GM19463 (cell line): ENCODE measurements at regions not wholly inside any gene's neighbourhood (a gene's known extent, or its start where the extent isn't known, plus 50 kb on each side); places are given as distances from the start of the nearest gene placed in this dataset.
"Not testable (repeated sequence)": the region's sequence is repeated elsewhere in the genome, so short reads cannot be mapped to it uniquely, and the experiment has no call there.

Experiments used
- ATAC-seq: cut with Tn5 transposase; IDR thresholded peaks from one replicate; pipeline ENCODE4 v1.9.1; 2021; ENCODE audit warnings: mild to moderate bottlenecking, moderate library complexity; ENCODE audit not compliant: unreplicated experiment

DNA sequence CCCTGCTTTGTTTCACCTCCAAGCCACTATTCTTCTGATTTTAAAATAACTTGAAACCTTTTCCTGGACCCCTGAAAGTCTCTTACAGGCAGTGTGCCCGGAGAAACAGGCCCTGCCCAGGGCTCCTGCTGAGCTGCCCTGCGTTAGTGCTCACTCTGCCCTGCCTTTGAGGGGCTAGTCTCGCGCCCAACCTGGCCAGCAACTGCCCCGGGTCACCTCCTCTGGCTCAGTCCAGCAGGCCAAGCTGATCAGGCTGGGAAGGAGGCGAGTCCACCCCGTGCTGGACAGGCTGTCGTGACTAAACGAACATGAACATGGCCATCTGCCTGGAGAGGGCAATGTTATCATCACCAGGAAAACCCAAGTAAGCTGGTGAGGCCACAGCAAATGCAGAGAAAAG, 245.4 kb downstream of the ANKRD60 start:
- ATAC-seq = no peak

DNA sequence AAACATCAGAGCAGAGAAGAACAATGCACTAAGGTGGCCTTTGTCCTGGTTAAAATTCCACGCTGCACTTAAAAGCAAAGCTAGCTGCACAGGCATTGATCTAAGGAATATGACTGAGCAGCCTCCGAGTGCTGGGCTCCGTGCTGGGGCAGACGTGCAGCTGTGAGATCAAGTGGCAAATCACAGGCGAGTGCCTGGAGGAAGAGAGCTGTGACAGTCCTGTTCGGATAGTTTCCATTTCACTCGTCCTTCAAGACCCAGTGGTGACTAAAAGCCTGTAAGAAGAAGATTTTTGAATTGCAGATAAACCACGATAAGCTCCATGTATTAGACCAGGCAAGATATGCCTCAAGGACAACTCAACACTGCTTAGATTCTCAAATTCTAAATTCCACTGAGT, 247.9 kb downstream of the ANKRD60 start:
- no peak for ATAC-seq

DNA sequence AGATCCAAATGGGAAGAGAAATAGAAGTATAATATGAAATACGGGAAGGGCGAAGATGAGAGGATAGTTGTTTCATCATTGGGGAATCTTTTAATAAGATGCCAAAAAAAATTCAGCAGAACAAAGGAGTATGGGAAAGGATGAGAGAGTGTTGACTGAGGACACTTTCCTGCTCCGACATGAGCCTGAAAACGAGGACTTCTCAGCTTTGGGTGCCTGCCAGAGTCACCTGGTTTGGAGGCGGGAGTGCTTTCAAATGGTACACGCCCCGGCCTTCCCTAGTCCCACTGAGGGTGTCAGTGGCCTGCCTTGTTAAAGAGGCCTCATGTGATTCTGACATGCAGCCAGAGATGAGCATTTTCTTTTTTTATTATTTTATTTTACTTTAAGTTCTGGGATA, 250.9 kb downstream of the ANKRD60 start:
- no peak for ATAC-seq

DNA sequence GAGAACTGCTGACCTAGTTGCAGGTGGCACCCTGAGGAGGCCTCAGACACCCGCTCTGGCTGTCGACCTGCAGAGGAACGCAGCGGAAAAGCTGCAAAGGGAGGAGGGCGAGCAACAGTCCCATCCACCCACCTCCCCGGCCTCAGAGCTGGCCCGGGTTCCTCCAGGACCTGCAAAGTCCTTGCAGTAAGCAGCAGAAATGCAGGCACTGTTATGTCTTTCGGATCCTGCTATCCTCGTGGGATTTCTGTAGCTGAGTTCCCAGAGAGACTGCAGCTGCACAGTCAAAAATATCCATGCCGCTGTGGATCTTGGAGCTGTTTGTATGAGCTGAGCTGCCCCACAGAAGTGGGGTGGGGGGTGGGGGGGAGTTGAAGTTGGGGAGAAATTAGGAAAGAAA, 251.3 kb downstream of the ANKRD60 start:
- no peak for ATAC-seq

DNA sequence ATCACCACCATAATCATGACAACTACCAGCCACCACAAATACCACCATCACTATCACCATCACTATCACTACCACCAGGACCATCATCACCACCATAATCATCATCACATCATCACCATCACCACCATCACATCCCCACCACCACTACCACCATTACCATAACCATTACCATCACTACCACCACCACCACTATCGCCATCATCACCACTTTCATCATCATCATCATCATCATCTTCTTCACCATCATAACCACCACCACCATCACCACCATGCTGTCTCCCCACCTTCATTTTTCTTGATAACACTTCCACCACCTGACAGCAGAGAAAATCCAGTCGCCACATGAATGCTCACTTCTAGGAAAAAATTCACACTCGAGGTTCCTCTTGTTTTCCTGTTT, 253.6 kb downstream of the ANKRD60 start:
- no peak for ATAC-seq

DNA sequence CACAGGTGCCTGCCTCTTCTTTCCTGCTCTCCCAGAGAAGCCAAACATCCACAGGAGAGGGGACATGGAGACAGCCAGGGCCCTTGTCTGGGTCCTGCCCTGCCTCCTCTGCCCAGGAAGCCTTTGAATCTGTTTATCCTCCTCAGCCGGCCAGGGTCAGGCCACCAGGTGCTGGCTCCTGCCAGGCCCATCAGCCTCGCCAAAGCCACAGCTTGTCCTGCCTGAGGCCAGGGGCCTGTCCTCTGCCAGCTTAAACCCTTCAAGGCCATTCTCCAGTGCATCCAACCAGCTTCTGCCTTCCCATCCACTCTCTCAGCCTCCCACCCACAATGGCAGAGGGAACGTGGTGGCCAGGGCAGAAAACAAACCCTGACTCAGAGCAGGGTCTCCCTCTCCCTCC, 254.6 kb downstream of the ANKRD60 start:
- no peak for ATAC-seq

DNA sequence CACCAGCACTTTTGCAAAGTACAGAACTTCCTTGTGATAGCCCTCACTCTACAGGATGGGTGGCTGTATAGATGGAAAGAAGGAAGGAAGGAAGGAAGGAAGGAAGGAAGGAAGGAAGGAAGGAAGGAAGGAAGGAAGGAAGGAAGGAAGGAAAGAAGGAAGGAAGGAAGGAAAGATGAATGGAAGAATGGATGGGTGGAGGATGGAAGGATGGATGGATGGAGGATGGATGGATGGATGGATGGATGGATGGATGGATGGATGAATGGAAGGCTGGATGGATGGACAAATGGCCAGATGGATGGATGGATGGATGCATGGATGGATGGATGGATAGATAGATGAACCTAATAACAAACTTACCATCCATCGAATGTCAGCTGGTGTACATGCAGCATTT, 256.9 kb downstream of the ANKRD60 start:
- not testable (repeated sequence) for ATAC-seq

DNA sequence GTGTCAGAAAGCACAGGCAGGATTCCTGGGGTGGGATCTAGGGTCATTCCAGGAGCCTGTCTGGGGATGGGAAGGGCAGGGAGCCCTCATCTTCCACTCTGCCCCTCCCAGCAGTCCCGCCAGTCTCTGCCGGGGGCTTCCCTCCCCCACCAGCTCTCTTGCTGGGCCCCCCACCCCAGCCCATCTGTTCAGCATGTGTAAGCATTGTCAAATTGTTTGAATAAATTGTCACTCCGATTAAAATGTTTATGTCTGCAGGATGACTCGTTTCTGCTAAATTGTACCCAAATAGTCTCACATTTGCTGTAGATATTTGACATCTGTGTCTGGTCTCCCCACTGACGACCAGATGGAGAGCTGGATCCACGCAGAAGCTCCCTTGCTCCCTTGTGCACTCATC, 257.6 kb downstream of the ANKRD60 start:
- ATAC-seq = no peak

DNA sequence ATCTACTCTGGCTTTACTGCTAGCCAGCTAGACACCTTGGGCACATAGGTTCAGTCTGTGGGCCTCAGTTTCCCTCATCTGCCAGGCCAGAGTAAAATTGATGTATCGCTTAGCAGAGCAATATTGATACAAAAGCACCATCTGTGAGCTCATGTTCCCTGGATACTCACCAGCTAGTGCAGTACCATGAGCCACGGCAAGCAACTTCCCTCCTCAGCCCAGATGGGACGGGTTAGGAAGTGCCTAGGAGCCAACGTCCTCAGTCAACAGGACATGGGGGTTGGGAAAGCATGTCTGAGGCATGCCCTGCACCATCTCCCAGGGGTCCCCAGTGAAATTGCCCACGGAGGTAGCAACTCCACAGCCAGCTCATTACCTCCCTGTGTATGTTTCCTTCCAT, 258.3 kb downstream of the ANKRD60 start:
- ATAC-seq = no peak

DNA sequence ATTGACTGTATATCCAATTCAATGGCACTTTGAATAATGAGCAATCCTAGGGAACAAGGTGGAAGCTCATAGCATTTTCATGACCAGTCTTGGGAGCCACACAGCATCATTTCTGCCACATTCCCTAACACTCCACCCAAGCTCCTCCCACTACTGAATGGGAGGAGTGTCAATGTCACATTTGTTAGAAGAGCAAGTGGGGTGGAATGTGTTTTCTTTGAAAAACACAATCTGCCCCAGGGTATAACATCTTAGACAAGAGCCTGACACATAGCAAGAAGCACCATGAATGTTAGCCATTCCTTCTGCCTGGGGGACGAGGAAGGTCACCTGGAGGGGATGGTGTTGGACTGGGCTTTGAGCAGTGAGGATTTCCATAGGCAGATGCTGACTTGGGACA, 258.3 kb upstream of the PMEPA1 start:
- no peak for ATAC-seq

DNA sequence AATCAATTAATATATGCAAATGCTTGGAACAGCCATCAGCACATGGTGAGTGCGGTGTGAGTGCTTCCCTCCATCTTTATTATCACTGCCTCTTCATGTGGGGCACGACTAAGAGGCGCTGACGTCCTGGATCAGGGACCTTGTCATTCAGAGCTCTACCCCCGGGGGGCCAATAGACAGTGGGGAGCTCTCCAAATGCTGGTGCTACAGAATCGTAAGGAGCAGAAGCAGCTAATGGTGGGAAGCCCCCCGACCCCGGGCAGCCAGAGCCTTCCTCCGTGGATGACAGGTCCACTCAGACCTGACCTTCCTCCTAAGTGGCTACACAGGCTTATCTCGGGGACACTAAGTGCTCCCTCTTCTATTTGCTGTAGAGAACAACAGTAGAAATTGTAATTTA, 257.5 kb upstream of the PMEPA1 start:
- no peak for ATAC-seq

DNA sequence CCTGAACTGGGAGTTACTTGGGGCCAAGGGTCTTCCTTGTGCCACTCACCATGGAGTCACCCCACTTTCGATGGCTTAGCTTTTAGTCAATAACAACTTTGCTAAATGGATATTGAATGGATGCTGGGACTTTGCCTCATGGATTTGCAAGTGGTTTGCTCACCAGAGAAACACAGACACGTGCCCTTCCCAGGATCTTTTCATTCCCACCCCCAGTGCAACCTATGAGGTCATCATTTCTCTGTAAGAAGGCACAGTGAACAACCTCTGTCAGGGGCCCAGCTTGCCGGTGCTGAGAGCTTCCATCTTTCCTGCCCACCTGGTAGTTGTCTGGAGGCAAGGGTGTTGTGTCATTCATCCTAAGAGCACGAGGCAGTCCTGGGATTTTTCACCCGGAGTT, 256.8 kb upstream of the PMEPA1 start:
- ATAC-seq = no peak

DNA sequence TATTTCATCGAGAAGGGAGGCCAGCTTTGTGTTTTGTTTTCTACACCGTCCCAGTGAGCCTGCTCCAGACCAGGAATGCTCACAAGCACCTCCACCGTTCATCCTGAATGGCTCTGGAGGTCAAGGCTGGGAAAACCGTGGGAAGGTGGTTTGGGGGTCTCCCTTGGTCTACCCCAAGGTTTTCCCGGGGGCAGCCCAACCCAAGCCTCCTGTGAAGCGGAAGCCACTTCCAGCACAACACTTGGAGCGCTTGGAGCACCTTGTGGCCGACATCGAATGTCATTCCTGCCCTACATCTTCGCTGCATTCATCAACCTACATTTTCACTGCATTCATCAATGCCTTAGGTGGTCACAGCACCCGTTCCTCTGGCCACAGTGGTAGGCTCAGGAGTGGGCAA, 255.6 kb upstream of the PMEPA1 start:
- no peak for ATAC-seq

DNA sequence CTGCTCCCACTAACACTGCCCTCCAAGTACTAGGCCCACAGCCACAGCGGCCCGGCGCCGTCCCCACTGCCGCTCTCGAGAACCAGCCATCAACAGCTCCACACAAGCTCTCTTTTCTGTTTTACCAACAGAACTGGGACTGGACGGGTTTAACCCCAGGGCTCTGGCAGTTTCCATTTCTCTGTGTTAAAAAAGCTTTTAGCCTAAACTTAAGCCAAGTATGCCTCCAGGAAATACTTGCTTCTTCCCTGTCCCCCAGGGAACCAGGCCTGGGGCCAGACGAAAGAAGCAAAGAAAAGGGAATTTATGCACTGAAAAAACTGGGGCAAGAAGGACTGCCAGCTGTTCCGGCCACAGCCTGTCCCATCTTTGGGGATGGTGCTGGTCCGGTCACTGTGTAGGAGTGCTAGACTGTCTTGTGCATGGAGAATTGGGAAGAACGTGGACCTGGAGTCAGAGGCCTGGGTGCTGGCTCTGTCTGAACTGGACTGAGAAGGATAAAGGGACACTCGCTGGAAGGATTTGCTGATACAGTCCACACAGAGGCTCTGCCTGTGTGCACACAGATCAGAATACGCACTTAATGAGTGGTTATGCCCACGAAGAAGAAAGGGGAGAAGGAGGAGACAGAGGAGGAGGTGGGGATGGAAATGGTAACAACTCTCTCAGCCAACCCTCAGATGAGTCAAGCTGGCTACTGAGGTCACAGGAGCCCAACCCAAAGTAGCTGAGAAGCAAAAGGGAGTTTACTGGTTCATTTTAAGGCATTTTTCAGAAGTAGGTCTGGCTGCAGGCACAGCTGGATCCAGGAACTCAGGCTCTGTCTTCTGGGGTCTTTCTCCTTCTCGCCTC, 254.4 kb upstream of the PMEPA1 start:
- no peak for ATAC-seq

DNA sequence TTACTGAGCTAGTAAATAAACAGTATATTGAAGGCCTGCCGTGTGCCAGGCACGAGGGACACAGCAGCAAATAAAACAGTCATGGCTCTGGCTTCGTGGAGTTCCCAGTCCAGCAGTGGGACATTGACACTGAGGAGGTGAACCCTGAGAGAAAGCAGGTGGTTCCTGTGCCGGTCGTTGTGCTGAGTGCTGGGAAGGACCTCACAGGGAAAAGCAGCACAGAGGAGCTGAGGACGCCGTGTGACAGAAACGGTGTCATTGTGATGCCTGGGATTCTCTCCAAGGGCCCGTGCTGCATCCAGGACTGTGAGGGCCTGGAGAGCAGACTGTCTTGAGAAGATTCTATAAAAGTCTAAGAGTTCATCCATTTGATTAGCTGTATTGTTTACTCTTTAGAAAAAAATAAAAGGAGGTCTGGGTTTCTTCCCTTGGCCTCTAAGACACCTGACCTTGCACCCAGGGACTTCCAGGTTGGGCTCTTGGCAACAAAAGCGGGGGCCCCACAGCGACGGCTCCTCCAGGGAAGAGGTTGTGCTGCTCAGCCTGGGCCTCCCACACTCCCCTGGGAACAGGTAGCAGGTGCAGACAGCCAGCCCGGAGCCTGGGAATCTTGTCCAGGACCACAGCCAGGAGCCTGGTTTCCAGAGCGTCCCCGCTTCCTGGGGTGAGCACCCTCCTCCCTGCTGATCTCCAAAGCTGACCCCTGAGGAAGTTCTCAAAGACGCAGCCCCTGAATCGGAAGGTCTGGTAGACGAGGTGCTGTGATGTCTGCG, 251.2 kb upstream of the PMEPA1 start:
- no peak for ATAC-seq

DNA sequence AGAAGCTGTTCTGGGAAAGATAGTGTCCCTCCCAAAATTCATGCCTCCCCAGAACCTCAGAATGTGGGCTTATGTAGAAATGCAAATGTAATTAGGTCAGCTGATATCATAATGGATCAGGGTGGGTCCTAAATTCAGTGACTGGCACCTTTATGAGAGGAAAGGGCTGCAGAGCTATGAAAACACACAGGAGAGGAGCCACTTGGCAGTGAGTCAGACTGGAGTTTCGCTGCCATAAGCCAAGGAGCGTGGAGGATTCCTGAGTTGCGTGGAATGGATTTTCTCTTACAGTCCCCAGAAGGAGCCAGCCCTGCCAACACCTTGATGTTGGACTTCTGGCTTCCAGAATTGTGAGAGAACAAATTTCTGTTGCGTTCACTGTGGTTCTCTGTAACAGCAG, 249.8 kb upstream of the PMEPA1 start:
- no peak for ATAC-seq

DNA sequence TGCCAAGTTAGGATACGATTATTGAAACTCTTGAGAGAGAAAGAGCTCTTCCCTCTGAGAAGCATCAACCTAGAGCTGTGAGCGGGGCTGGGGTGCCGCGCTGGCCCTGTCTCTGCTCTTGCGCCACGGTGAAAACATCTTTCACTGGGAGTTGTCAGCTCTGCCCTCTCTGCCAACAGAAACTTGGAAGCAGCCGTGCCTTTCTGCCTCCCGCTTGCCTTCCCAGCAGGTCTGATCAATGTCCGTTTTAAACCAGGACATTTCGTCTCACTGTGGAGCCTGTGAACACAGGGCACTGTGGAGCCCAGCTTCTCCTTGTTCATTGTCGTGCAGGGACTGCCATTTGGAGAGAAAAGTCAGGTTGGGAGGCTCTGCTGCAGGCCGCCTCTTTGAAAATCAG, 249.2 kb upstream of the PMEPA1 start:
- no peak for ATAC-seq

DNA sequence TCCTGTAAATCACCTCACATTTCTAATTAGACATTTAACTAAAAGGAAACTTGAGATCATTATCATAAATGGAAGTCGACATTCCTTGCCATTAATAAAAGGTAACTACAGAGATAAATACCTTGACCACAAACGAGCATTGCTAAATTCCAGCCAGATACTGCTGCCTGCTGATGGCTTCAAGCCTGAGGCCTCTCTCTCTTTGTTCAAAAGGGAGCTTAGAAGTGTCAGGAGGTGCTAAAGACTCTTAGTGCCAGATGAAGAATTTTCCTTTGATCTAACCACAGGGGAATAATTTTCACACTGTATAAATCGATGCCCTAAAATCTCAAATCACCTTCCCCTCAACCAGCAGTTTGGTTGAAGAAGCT, 248.2 kb upstream of the PMEPA1 start:
- no peak for ATAC-seq

DNA sequence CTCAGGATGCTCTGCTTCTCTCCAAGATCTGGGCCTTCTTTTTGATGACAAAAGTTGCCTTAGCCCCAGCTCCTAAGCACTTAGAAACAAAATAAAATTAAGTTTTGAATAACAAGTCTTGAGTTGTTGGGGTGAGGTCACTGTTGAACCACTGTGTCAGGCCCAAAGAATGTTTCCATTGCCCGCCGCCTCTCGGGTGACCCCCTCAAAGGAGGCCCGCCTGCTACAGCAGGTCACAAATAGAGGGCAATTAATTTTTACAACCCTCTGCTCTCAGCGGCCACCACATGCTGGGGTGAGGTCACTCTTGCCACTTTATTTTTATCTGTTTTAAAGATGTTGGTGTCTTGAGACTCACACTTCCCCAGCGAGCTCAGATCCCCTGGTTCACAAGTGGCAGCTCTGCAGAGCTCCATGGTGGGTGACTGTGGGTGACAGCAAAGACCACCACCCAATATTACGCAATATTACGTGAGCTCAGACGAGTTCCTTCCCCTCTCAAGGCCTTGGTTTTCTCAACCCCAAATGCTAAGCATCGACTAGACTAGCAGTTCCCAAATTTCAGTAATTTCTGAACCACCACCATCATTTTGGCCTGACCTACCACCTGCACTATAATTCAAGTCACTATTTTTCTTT, 247.7 kb upstream of the PMEPA1 start:
- ATAC-seq = no peak

DNA sequence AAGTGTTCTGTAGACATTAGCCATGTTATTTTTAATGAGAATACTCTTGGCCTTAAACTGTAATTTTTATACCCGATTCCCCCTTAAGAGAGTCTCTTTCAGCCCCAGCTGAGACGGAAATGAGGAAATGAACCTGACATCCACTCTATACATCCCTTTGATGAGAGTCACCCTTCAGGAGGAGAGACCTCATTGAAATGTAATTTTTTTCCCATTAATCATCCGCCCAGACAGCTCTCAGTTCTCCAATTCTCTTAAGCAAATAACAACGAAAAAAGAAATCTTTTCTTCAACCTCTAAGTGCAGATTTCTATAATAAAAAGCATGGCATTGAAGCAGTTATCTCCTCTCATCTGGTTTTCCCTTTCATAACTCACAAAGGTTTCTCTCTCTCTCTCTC, 243.8 kb upstream of the PMEPA1 start:
- ATAC-seq = no peak

DNA sequence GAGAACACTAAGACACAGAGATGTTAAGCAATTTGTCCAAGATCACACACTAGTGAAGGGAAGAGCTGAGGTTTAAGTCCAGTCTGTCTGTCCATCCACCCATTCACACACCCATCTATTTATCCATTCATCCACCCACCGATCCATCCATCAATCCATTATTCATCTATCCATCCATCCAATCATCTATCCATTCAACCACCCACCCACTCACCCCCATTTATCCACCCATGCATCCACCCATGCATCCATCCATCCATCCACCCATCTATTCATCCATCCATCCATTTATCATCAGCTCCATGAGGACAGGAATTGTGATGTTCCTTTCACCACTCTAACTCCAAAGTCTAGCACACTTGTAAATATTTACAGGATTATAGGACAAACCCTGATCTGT, 242.3 kb upstream of the PMEPA1 start:
- no peak for ATAC-seq

DNA sequence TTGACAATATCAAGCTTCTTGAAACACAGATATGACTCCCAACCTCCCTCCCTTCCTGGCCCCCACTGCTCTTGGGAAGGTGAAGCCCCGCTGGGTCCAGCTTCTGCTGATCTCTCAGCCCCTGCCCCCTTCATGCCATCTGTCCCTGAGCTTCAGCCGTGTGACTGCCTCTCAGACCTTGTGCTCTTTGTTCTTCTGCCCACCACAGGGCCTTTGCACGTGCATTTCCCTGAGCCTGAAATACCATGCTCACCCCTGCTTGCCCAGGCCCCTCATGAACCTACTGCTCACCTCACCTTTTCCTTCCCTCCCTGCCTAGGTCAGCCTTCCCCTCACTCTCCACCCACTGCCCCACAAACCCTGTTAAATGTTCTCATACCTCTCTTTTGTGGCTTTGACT, 241.7 kb upstream of the PMEPA1 start:
- no peak for ATAC-seq
